Activated naive CD8-positive, alpha-beta T cell treated with anti-CD3 and anti-CD28 coated beads, Interleukin-2, amount 50 U/mL, for 24 hours (primary cell): ENCODE measurements at regions not wholly inside any gene's neighbourhood (a gene's known extent, or its start where the extent isn't known, plus 50 kb on each side); places are given as distances from the start of the nearest gene placed in this dataset.
"Not testable (repeated sequence)": the region's sequence is repeated elsewhere in the genome, so short reads cannot be mapped to it uniquely, and the experiment has no call there.

Experiments used
- ATAC-seq: fragments of 150-1000 bp; cut with Tn5 transposase; one replicate; pipeline ENCODE4 v1.10.0; 2021
- DNase-seq: peaks from one replicate; pipeline ENCODE4 v3.0.0; 2021
- H3K27ac Mint-ChIP-seq: one replicate; pipeline ENCODE4 v1.8.0; 2021; ENCODE audit warnings: mild to moderate bottlenecking, mixed read lengths
- H3K27me3 Mint-ChIP-seq: one replicate; pipeline ENCODE4 v1.8.0; 2021; ENCODE audit warnings: mixed read lengths
- H3K36me3 Mint-ChIP-seq: one replicate; pipeline ENCODE4 v1.8.0; 2021; ENCODE audit warnings: low read depth, mixed read lengths
- H3K4me1 Mint-ChIP-seq: one replicate; pipeline ENCODE4 v1.8.0; 2021; ENCODE audit warnings: mixed read lengths
- H3K4me3 Mint-ChIP-seq: one replicate; pipeline ENCODE4 v1.8.0; 2021; ENCODE audit warnings: mild to moderate bottlenecking, moderate library complexity, mixed read lengths
- H3K9me3 Mint-ChIP-seq: one replicate; pipeline ENCODE4 v1.8.0; 2021; ENCODE audit warnings: mixed read lengths

GRCh38 chr5:5741418-5741817 is 318.9 kb downstream of the ICE1 start:
- no peak for ATAC-seq
- Mint-ChIP-seq H3K27me3 (peaks cover 3% of the 10 kb centered on the region), H3K36me3 (no peaks in the 10 kb centered on the region), H3K4me1 (no peaks in the 10 kb centered on the region), H3K4me3 (no peak overlapping the region), H3K9me3 (peaks cover 24% of the 10 kb centered on the region), H3K27ac (no peak overlapping the region)
- DNase-seq: no peak

- ATAC-seq: no peak
- Mint-ChIP-seq H3K27ac (no peak overlapping the region), H3K9me3 (peaks cover 19% of the 10 kb centered on the region), H3K36me3 (no peaks in the 10 kb centered on the region), H3K27me3 (peaks cover 3% of the 10 kb centered on the region), H3K4me3 (no peak overlapping the region), H3K4me1 (no peaks in the 10 kb centered on the region)
- DNase-seq: no peak
Measured at GRCh38 chr5:5739490-5739945, 317.0 kb downstream of the ICE1 start.

- H3K36me3 Mint-ChIP-seq: no peaks in the 10 kb centered on the region
- H3K4me1 Mint-ChIP-seq: no peaks in the 10 kb centered on the region
- peaks cover 3% of the 10 kb centered on the region for H3K27me3 Mint-ChIP-seq
- ATAC-seq (no peak), DNase-seq (no peak)
- H3K9me3 Mint-ChIP-seq: peaks cover 16% of the 10 kb centered on the region
- no peak overlapping the region for H3K27ac Mint-ChIP-seq
- H3K4me3 Mint-ChIP-seq: no peak overlapping the region
Measured at GRCh38 chr5:5738797-5739489, 316.5 kb downstream of the ICE1 start.

GRCh38 chr5:5736007-5736406 is 313.5 kb downstream of the ICE1 start:
- no peak for ATAC-seq
- Mint-ChIP-seq H3K36me3 (no peaks in the 10 kb centered on the region), H3K4me1 (no peaks in the 10 kb centered on the region), H3K4me3 (no peak overlapping the region), H3K27ac (no peak overlapping the region), H3K27me3 (no peaks in the 10 kb centered on the region), H3K9me3 (peaks cover 5% of the 10 kb centered on the region)
- no peak for DNase-seq

GRCh38 chr5:5733058-5733457 is 310.6 kb downstream of the ICE1 start:
- not testable (repeated sequence) for H3K36me3 Mint-ChIP-seq, H3K27ac Mint-ChIP-seq, H3K9me3 Mint-ChIP-seq, H3K4me1 Mint-ChIP-seq, H3K4me3 Mint-ChIP-seq, ATAC-seq, DNase-seq, H3K27me3 Mint-ChIP-seq

- ATAC-seq: no peak
- no peaks in the 10 kb centered on the region for H3K4me1 Mint-ChIP-seq
- no peaks in the 10 kb centered on the region for H3K9me3 Mint-ChIP-seq
- DNase-seq: no peak
- no peak overlapping the region for H3K4me3 Mint-ChIP-seq
- no peaks in the 10 kb centered on the region for H3K27me3 Mint-ChIP-seq
- no peak overlapping the region for H3K27ac Mint-ChIP-seq
- H3K36me3 Mint-ChIP-seq: no peaks in the 10 kb centered on the region
Measured at GRCh38 chr5:5726401-5726800, 303.9 kb downstream of the ICE1 start.

- H3K27me3 Mint-ChIP-seq: no peaks in the 10 kb centered on the region
- DNase-seq: no peak
- H3K4me3 Mint-ChIP-seq: no peak overlapping the region
Measured at GRCh38 chr5:5721881-5722280, 299.4 kb downstream of the ICE1 start.

GRCh38 chr5:5719292-5719691 is 296.8 kb downstream of the ICE1 start:
- no peak overlapping the region for H3K4me3 Mint-ChIP-seq
- no peaks in the 10 kb centered on the region for H3K9me3 Mint-ChIP-seq
- H3K4me1 Mint-ChIP-seq: no peaks in the 10 kb centered on the region
- H3K27ac Mint-ChIP-seq: no peak overlapping the region
- no peak for DNase-seq
- no peak for ATAC-seq
- H3K36me3 Mint-ChIP-seq: no peaks in the 10 kb centered on the region
- no peaks in the 10 kb centered on the region for H3K27me3 Mint-ChIP-seq

More at GRCh38 chr5:5721881-5722280, 299.4 kb downstream of the ICE1 start:
- H3K36me3 Mint-ChIP-seq: no peaks in the 10 kb centered on the region
- no peaks in the 10 kb centered on the region for H3K4me1 Mint-ChIP-seq
- no peak for ATAC-seq
- H3K9me3 Mint-ChIP-seq: no peaks in the 10 kb centered on the region
- no peak overlapping the region for H3K27ac Mint-ChIP-seq

- no peak for DNase-seq
- no peaks in the 10 kb centered on the region for H3K27me3 Mint-ChIP-seq
- no peaks in the 10 kb centered on the region for H3K4me1 Mint-ChIP-seq
- no peak overlapping the region for H3K4me3 Mint-ChIP-seq
- no peaks in the 10 kb centered on the region for H3K9me3 Mint-ChIP-seq
- ATAC-seq: no peak
- no peak overlapping the region for H3K27ac Mint-ChIP-seq
- no peaks in the 10 kb centered on the region for H3K36me3 Mint-ChIP-seq
Measured at GRCh38 chr5:5716665-5717064, 294.2 kb downstream of the ICE1 start.

GRCh38 chr5:5711592-5711991 is 289.1 kb downstream of the ICE1 start:
- no peak overlapping the region for H3K4me3 Mint-ChIP-seq
- H3K27me3 Mint-ChIP-seq: no peaks in the 10 kb centered on the region
- no peak overlapping the region for H3K27ac Mint-ChIP-seq
- H3K4me1 Mint-ChIP-seq: no peaks in the 10 kb centered on the region
- DNase-seq: no peak
- H3K36me3 Mint-ChIP-seq: no peaks in the 10 kb centered on the region
- no peak for ATAC-seq
- no peaks in the 10 kb centered on the region for H3K9me3 Mint-ChIP-seq

- DNase-seq (no peak), ATAC-seq (no peak)
- Mint-ChIP-seq H3K27ac (no peak overlapping the region), H3K36me3 (no peaks in the 10 kb centered on the region), H3K4me1 (no peaks in the 10 kb centered on the region), H3K27me3 (no peaks in the 10 kb centered on the region), H3K9me3 (no peaks in the 10 kb centered on the region), H3K4me3 (no peak overlapping the region)
Measured at GRCh38 chr5:5711112-5711511, 288.6 kb downstream of the ICE1 start.

- no peaks in the 10 kb centered on the region for H3K36me3 Mint-ChIP-seq
- DNase-seq (no peak), ATAC-seq (no peak)
- H3K9me3 Mint-ChIP-seq: no peaks in the 10 kb centered on the region
- no peaks in the 10 kb centered on the region for H3K27me3 Mint-ChIP-seq
- H3K4me3 Mint-ChIP-seq: no peak overlapping the region
- H3K4me1 Mint-ChIP-seq: no peaks in the 10 kb centered on the region
- no peak overlapping the region for H3K27ac Mint-ChIP-seq
Measured at GRCh38 chr5:5710471-5710870, 288.0 kb downstream of the ICE1 start.

GRCh38 chr5:5708367-5708919 is 286.0 kb downstream of the ICE1 start:
- Mint-ChIP-seq H3K27me3 (peaks cover 3% of the 10 kb centered on the region), H3K4me1 (no peaks in the 10 kb centered on the region), H3K4me3 (no peak overlapping the region), H3K9me3 (no peaks in the 10 kb centered on the region), H3K36me3 (no peaks in the 10 kb centered on the region), H3K27ac (no peak overlapping the region)
- ATAC-seq (no peak), DNase-seq (no peak)

- Mint-ChIP-seq H3K9me3 (no peaks in the 10 kb centered on the region), H3K4me3 (no peak overlapping the region), H3K4me1 (no peaks in the 10 kb centered on the region), H3K36me3 (no peaks in the 10 kb centered on the region), H3K27ac (no peak overlapping the region), H3K27me3 (peaks cover 7% of the 10 kb centered on the region)
- DNase-seq: no peak
- ATAC-seq: no peak
Measured at GRCh38 chr5:5705010-5705409, 282.5 kb downstream of the ICE1 start.

- Mint-ChIP-seq H3K9me3 (no peaks in the 10 kb centered on the region), H3K36me3 (no peaks in the 10 kb centered on the region)
Measured at GRCh38 chr5:5704352-5704751, 281.9 kb downstream of the ICE1 start.

More at GRCh38 chr5:5704352-5704751, 281.9 kb downstream of the ICE1 start:
- Mint-ChIP-seq H3K4me3 (no peak overlapping the region), H3K27me3 (peaks cover 7% of the 10 kb centered on the region), H3K27ac (no peak overlapping the region), H3K4me1 (no peaks in the 10 kb centered on the region)
- no peak for DNase-seq
- ATAC-seq: no peak
